ENCODE measurements at regions not wholly inside any gene's neighbourhood (a gene's known extent, or its start where the extent isn't known, plus 50 kb on each side); places are given as distances from the start of the nearest gene placed in this dataset.

DNA sequence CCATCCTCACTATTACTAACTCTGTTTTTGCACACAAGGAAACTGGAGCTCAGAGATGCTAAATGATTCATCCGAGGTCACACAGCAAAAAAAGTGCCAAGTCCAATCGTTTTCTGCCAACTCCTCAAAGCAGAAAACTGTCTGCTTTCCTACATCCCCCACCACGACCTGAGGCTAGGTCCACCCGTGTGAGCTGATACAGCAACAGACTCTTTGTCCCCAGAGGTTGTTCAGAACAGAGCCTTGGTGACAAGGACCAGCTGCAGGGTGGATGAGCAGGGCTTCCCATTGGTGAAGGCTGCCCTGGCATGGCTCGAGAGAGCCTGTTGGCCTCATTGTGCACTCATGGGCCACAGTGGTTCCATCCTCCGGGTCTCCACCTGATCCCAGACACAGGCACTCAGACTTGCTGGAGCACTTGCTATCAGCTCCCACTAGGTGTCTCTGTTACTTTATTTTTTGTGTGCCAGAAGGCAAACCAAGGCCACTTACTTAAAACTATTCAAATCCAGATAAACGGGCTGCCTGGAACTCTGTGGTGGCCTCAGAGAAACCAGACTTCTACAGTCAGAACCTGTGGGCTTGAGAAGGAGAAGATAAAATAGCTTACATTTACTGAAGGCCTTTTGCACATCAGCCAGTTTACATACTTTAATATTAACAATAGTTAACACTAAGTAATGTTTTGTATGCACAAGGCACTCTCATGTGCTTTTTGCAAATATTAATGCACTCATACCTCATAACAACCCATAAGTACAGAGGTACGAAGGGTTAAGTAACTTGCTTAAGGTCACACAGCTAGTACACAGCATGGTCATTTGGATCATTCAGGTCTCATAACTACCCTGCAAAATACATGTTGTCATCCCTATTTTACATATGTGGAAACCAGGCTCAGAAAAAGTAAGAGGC is 62.9 kb upstream of the CTIF start:
- 33% methylated on average over 8 of the region's 8 CpGs for WGBS (ENCODE audit: low lambda C conversion rate)
- Histone ChIP-seq H3K27ac (ENCODE audit: low read depth in 2 of 2, low read length in 1 of 2) (no peak overlapping the region), H4K20me1 (ENCODE audit: insufficient read depth) (no peaks in the 10 kb centered on the region), H3K79me2 (ENCODE audit: insufficient read depth) (no peaks in the 10 kb centered on the region), H3K9ac (no peak overlapping the region), H3K9me2 (no peaks in the 10 kb centered on the region), H2AFZ (ENCODE audit: low read depth) (peak overlapping the region; percentile 1; the same call in 1 of the 2 replicates), H3K9me3 (0 out of 2 replicates have a peak, but pooled peaks cover 6% of the 10 kb centered on the region), H3K36me3 (replicated peaks in 1 of 2; ENCODE audit: control insufficient read depth in 1 of 2, insufficient read depth in 2 of 2, low read length in 1 of 2) (no peaks in the 10 kb centered on the region), H3K4me2 (no peak overlapping the region), H3K4me1 (ENCODE audit: control insufficient read depth in 1 of 2, insufficient read depth in 2 of 2, low read depth in 1 of 2, low read length in 1 of 2) (peaks cover 0 to 3% of the 10 kb centered on the region in 2 experiments; a peak in 1 of 4 replicates), H3K4me3 (ENCODE audit: low read depth in 2 of 2, low read length in 1 of 2) (no peak overlapping the region), H3K27me3 (ENCODE audit: insufficient read depth) (no peaks in the 10 kb centered on the region), H3F3A (replicated peaks; ENCODE audit: insufficient read depth) (peaks cover 5% of the 10 kb centered on the region)
- ChIA-PET POLR2A (interaction anchor here (0.6 kb wide), 1 partner anchor 189 kb away, joined by 3 read pairs; no protein-coding TSS in a partner anchor), CTCF (interaction anchor here (0.6 to 8.4 kb wide), 65 partner anchors 9 to 935 kb away, joined by 3 to 174 read pairs (median 4); partner anchors contain the start of gene CTIF)
- peak; percentile 73 for DNase-seq
- peak; percentile 98 for TF ChIP-seq RAD21 (IDR thresholded peaks at IDR 0.05; ENCODE audit: low read length)
- TF ChIP-seq TEAD4 (IDR thresholded peaks at IDR 0.05; ENCODE audit: borderline replicate concordance, insufficient read depth): no peak
- peak; percentile 21 for TF ChIP-seq CHD2 (IDR thresholded peaks at IDR 0.05; ENCODE audit: low read length, partially characterized antibody)
- no peak for TF ChIP-seq MEF2A (IDR thresholded peaks at IDR 0.05; ENCODE audit: borderline replicate concordance, low read depth)
- no peak for TF ChIP-seq NRF1 (IDR thresholded peaks at IDR 0.05; ENCODE audit: low read depth, low read length)
- no peak for TF ChIP-seq TCF12 (IDR thresholded peaks at IDR 0.05)
- no peak for TF ChIP-seq ELF1 (IDR thresholded peaks at IDR 0.05)
- TF ChIP-seq, protein P1, sequence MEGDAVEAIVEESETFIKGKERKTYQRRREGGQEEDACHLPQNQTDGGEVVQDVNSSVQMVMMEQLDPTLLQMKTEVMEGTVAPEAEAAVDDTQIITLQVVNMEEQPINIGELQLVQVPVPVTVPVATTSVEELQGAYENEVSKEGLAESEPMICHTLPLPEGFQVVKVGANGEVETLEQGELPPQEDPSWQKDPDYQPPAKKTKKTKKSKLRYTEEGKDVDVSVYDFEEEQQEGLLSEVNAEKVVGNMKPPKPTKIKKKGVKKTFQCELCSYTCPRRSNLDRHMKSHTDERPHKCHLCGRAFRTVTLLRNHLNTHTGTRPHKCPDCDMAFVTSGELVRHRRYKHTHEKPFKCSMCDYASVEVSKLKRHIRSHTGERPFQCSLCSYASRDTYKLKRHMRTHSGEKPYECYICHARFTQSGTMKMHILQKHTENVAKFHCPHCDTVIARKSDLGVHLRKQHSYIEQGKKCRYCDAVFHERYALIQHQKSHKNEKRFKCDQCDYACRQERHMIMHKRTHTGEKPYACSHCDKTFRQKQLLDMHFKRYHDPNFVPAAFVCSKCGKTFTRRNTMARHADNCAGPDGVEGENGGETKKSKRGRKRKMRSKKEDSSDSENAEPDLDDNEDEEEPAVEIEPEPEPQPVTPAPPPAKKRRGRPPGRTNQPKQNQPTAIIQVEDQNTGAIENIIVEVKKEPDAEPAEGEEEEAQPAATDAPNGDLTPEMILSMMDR (IDR thresholded peaks at IDR 0.05): peak; percentile 89
- TF ChIP-seq SMC3 (IDR thresholded peaks at IDR 0.05; ENCODE audit: low read depth, low read length): peak; percentile 92
- TF ChIP-seq, protein P2, sequence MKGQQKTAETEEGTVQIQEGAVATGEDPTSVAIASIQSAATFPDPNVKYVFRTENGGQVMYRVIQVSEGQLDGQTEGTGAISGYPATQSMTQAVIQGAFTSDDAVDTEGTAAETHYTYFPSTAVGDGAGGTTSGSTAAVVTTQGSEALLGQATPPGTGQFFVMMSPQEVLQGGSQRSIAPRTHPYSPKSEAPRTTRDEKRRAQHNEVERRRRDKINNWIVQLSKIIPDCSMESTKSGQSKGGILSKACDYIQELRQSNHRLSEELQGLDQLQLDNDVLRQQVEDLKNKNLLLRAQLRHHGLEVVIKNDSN (IDR thresholded peaks at IDR 0.05; ENCODE audit: borderline replicate concordance, low read depth): no peak
- TF ChIP-seq, protein P3, sequence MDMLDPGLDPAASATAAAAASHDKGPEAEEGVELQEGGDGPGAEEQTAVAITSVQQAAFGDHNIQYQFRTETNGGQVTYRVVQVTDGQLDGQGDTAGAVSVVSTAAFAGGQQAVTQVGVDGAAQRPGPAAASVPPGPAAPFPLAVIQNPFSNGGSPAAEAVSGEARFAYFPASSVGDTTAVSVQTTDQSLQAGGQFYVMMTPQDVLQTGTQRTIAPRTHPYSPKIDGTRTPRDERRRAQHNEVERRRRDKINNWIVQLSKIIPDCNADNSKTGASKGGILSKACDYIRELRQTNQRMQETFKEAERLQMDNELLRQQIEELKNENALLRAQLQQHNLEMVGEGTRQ (IDR thresholded peaks at IDR 0.05; ENCODE audit: borderline replicate concordance, low read depth, low read length): no peak
- no peak for TF ChIP-seq EZH2phosphoT487 (IDR thresholded peaks at IDR 0.05; ENCODE audit: borderline replicate concordance, low read depth)
- no peak for TF ChIP-seq RFX5 (IDR thresholded peaks at IDR 0.05; ENCODE audit: low read length)

Data from SK-N-SH (cell line).